GM19372 (cell line): ENCODE measurements at regions not wholly inside any gene's neighbourhood (a gene's known extent, or its start where the extent isn't known, plus 50 kb on each side); places are given as distances from the start of the nearest gene placed in this dataset.

ENCODE experiments used
- ATAC-seq: cut with Tn5 transposase; IDR thresholded peaks from one replicate; pipeline ENCODE4 v1.9.1; 2021; ENCODE audit warnings: mild to moderate bottlenecking, low read depth, moderate library complexity; ENCODE audit not compliant: unreplicated experiment

- no peak for ATAC-seq
Measured at GRCh38 chr3:35946121-35946853, 307.0 kb downstream of the ARPP21 start.

- no peak for ATAC-seq
Measured at GRCh38 chr3:35946854-35947515, 307.7 kb downstream of the ARPP21 start.

GRCh38 chr3:35950021-35950420 is 310.7 kb downstream of the ARPP21 start:
- no peak for ATAC-seq

- ATAC-seq: no peak
Measured at GRCh38 chr3:35954413-35954812, 315.1 kb downstream of the ARPP21 start.

GRCh38 chr3:35965908-35966307 is 326.6 kb downstream of the ARPP21 start:
- ATAC-seq: no peak

GRCh38 chr3:35966629-35967464 is 327.5 kb downstream of the ARPP21 start:
- ATAC-seq: no peak

GRCh38 chr3:35968043-35968622 is 328.8 kb downstream of the ARPP21 start:
- no peak for ATAC-seq

- ATAC-seq: no peak
Measured at GRCh38 chr3:35969406-35969805, 330.1 kb downstream of the ARPP21 start.

- no peak for ATAC-seq
Measured at GRCh38 chr3:35970793-35971192, 331.5 kb downstream of the ARPP21 start.

GRCh38 chr3:35971686-35972085 is 332.4 kb downstream of the ARPP21 start:
- no peak for ATAC-seq

- no peak for ATAC-seq
Measured at GRCh38 chr3:35974872-35975271, 335.5 kb downstream of the ARPP21 start.

- no peak for ATAC-seq
Measured at GRCh38 chr3:35986161-35986560, 346.8 kb downstream of the ARPP21 start.

- no peak for ATAC-seq
Measured at GRCh38 chr3:35987386-35987785, 348.1 kb downstream of the ARPP21 start.

- no peak for ATAC-seq
Measured at GRCh38 chr3:35992041-35992440, 352.7 kb downstream of the ARPP21 start.

GRCh38 chr3:36011791-36012190 is 368.5 kb upstream of the STAC start:
- ATAC-seq: no peak

- no peak for ATAC-seq
Measured at GRCh38 chr3:36013425-36013824, 366.9 kb upstream of the STAC start.

GRCh38 chr3:36025232-36025631 is 355.1 kb upstream of the STAC start:
- no peak for ATAC-seq

GRCh38 chr3:36032180-36033047 is 347.9 kb upstream of the STAC start:
- no peak for ATAC-seq

- no peak for ATAC-seq
Measured at GRCh38 chr3:36058404-36059030, 321.8 kb upstream of the STAC start.

GRCh38 chr3:36060950-36061349 is 319.4 kb upstream of the STAC start:
- no peak for ATAC-seq
